GM20000 (cell line): ENCODE measurements at regions not wholly inside any gene's neighbourhood (a gene's known extent, or its start where the extent isn't known, plus 50 kb on each side); places are given as distances from the start of the nearest gene placed in this dataset.
"Not testable (repeated sequence)": the region's sequence is repeated elsewhere in the genome, so short reads cannot be mapped to it uniquely, and the experiment has no call there.

ENCODE experiments used
- DNase-seq: peaks from one replicate; pipeline ENCODE4 v3.0.0; 2012; ENCODE audit warnings: low spot score
- CTCF ChIP-seq: IDR thresholded peaks from 2 replicates; pipeline ENCODE4 v1.5.1; 2012; ENCODE audit warnings: mild to moderate bottlenecking, control low read depth; ENCODE audit errors: extremely low read depth, missing control alignments

- no peak for TF ChIP-seq CTCF
- DNase-seq, result no peak
Observed at GRCh38 chr5:124961521-124961920, 215.1 kb upstream of the ZNF608 start.

- DNase-seq, result no peak
- no peak for TF ChIP-seq CTCF
Observed at GRCh38 chr5:124962111-124962510, 215.7 kb upstream of the ZNF608 start.

- DNase-seq, result no peak
- TF ChIP-seq CTCF, result no peak
Observed at GRCh38 chr5:124962735-124963134, 216.3 kb upstream of the ZNF608 start.

- DNase-seq, result no peak
- TF ChIP-seq CTCF, result no peak
Observed at GRCh38 chr5:124963236-124963919, 216.9 kb upstream of the ZNF608 start.

GRCh38 chr5:124966741-124967140 is 220.3 kb upstream of the ZNF608 start:
- not testable (repeated sequence) for DNase-seq

- DNase-seq, result not testable (repeated sequence)
Observed at GRCh38 chr5:124970381-124970780, 223.9 kb upstream of the ZNF608 start.

GRCh38 chr5:124972703-124973102 is 226.3 kb upstream of the ZNF608 start:
- DNase-seq, result no peak
- TF ChIP-seq CTCF, result no peak

- no peak for TF ChIP-seq CTCF
Observed at GRCh38 chr5:124973661-124974060, 227.2 kb upstream of the ZNF608 start.

More at GRCh38 chr5:124973661-124974060, 227.2 kb upstream of the ZNF608 start:
- DNase-seq, result no peak
